HepG2 (cell line): ENCODE measurements at regions not wholly inside any gene's neighbourhood (a gene's known extent, or its start where the extent isn't known, plus 50 kb on each side); places are given as distances from the start of the nearest gene placed in this dataset.

Experiments
- ATAC-seq: fragments of 200-7000 bp; cut with Tn5 transposase; 3 replicates; pipeline ENCODE4 v1.9.1; 2020; ENCODE audit warnings: mild to moderate bottlenecking, moderate library complexity
- BruUV-seq: library from RNA; stranded (reverse); fragments of 400-500 nt; replicated peaks from 2 replicates; lab custom pipeline; 2021; lab: Mats Ljungman, UMichigan
- CTCF ChIA-PET: fragments of 300-600 bp; formaldehyde crosslinking; extraction: SDS; loops from one replicate; lab custom pipeline; 2021; ENCODE audit warnings: low total read pairs, inconsistent platforms, low intra/inter-chr PET ratio; lab: Yijun Ruan, JAX
- POLR2A ChIA-PET: fragments of 350-600 bp; sonication (Branson Sonifier 250); formaldehyde crosslinking; loops from one replicate; lab custom pipeline; 2020; ENCODE audit warnings: antibody characterized with exemption, inconsistent platforms; lab: Yijun Ruan, JAX
- DNase-seq: peaks from one replicate; pipeline ENCODE4 v3.0.0-alpha.2; 2015; ENCODE audit warnings: low spot score
- FAIRE-seq: peaks from 3 replicates; lab custom pipeline; 2011; peaks lifted over from hg19 to GRCh38; lab: Jason Lieb, UNC
- H2AFZ ChIP-seq: one replicate; pipeline ENCODE4 v1.6.1; 2011; ENCODE audit warnings: low read length, inconsistent platforms
- H3K27ac ChIP-seq: fragments of 300-600 bp; 3 replicates; pipeline ENCODE4 v1.8.0; 2011; ENCODE audit warnings: mixed run types, mild to moderate bottlenecking, mixed read lengths, low read length, inconsistent platforms; ENCODE audit not compliant: insufficient read depth; ENCODE audit errors: extremely low read length
- H3K27me3 ChIP-seq, 2 experiments: fragments of 200-600 bp in 1 of 2; 2 replicates in 1 of 2; 3 replicates in 1 of 2; pipeline versions ENCODE4 v1.6.0 to v1.8.0; 2011; ENCODE audit warnings: low read length in 2 of 2, mild to moderate bottlenecking in 2 of 2, moderate library complexity in 2 of 2, inconsistent platforms in 1 of 2; ENCODE audit not compliant: insufficient read depth in 2 of 2, control insufficient read depth in 1 of 2
- H3K36me3 ChIP-seq, 2 experiments: fragments of 200-600 bp in 1 of 2; replicated peaks in 1 of 2; 2 replicates in 1 of 2; 3 replicates in 1 of 2; pipeline versions ENCODE4 v1.5.1 to v1.8.0; 2011; ENCODE audit warnings: low read length in 2 of 2, inconsistent platforms in 1 of 2; ENCODE audit not compliant: insufficient read depth in 2 of 2, control insufficient read depth in 1 of 2
- H3K4me1 ChIP-seq: 2 replicates; pipeline ENCODE4 v1.5.1; 2012; ENCODE audit warnings: low read length, inconsistent platforms; ENCODE audit not compliant: insufficient read depth
- H3K4me2 ChIP-seq: 2 replicates; pipeline ENCODE4 v1.6.0; 2011; ENCODE audit warnings: low read depth, low read length, inconsistent platforms
- H3K4me3 ChIP-seq, 3 experiments: fragments of 200-600 bp in 1 of 3; sonication (generic), shearing (Covaris generic) in 1 of 3; replicated peaks in 1 of 3; 2 replicates each; pipeline ENCODE4 v1.5.1; 2011 to 2016; ENCODE audit warnings: low read length in 3 of 3, inconsistent platforms in 2 of 3, low read depth in 2 of 3, mild to moderate bottlenecking in 2 of 3, control low read depth in 1 of 3, mixed read lengths in 1 of 3; ENCODE audit not compliant: insufficient read depth in 1 of 3
- H3K79me2 ChIP-seq: one replicate; pipeline ENCODE4 v1.6.1; 2011; ENCODE audit warnings: low read length, inconsistent platforms; ENCODE audit not compliant: insufficient read depth
- H3K9ac ChIP-seq: 2 replicates; pipeline ENCODE4 v1.6.0; 2011; ENCODE audit warnings: mild to moderate bottlenecking, low read depth, low read length, inconsistent platforms; ENCODE audit not compliant: insufficient read depth
- H3K9me3 ChIP-seq: 2 replicates; pipeline ENCODE4 v1.5.1; 2012; ENCODE audit warnings: mild to moderate bottlenecking, low read length
- H4K20me1 ChIP-seq: 2 replicates; pipeline ENCODE4 v1.6.0; 2011; ENCODE audit warnings: inconsistent platforms, mild to moderate bottlenecking, low read length, moderate library complexity; ENCODE audit not compliant: insufficient read depth
- AGO2 ChIP-seq: fragments of 200-400 bp; formaldehyde crosslinking; optimal IDR thresholded peaks from 2 replicates; pipeline ENCODE3; 2017; ENCODE audit warnings: mild to moderate bottlenecking, low read depth, low read length, moderate library complexity
- CBX2 ChIP-seq, 2 experiments: fragments of 200-600 bp in 1 of 2; sonication (generic); formaldehyde crosslinking in 1 of 2; IDR thresholded peaks; 2 replicates each; pipeline versions ENCODE4 v1.7.0 to v1.8.1; 2018 to 2022; ENCODE audit warnings: low read depth in 2 of 2, low read length in 1 of 2, mild to moderate bottlenecking in 1 of 2, missing genetic modification reagents in 1 of 2
- NCOA5 ChIP-seq: sonication (generic); formaldehyde crosslinking; IDR thresholded peaks from 2 replicates; pipeline ENCODE4 v1.4.0; 2020; ENCODE audit warnings: missing genetic modification reagents
- SNAI1 ChIP-seq: sonication (generic); formaldehyde crosslinking; IDR thresholded peaks from 2 replicates; pipeline ENCODE4 v1.5.0; 2020; ENCODE audit warnings: mild to moderate bottlenecking, missing genetic modification reagents, borderline replicate concordance
- WIZ ChIP-seq: sonication (generic); formaldehyde crosslinking; IDR thresholded peaks from 2 replicates; pipeline ENCODE4 v1.5.1; 2020; ENCODE audit warnings: mild to moderate bottlenecking, missing genetic modification reagents
- ZNF3 ChIP-seq: IDR thresholded peaks from 2 replicates; pipeline ENCODE4 v1.7.0; 2017; ENCODE audit warnings: inconsistent platforms
- ZNF460 ChIP-seq: sonication (generic); formaldehyde crosslinking; IDR thresholded peaks from 2 replicates; pipeline ENCODE4 v1.5.1; 2020; ENCODE audit warnings: missing genetic modification reagents, mild to moderate bottlenecking, borderline replicate concordance
- ZNF484 ChIP-seq: sonication (generic); formaldehyde crosslinking; IDR thresholded peaks from 2 replicates; pipeline ENCODE4 v1.5.1; 2020; ENCODE audit warnings: mild to moderate bottlenecking, low read depth, missing genetic modification reagents, borderline replicate concordance
- ZNF564 ChIP-seq: sonication (generic); formaldehyde crosslinking; IDR thresholded peaks from 2 replicates; pipeline ENCODE4 v1.8.1; 2023; ENCODE audit warnings: mild to moderate bottlenecking, missing genetic modification reagents
- WGBS: methylation state at CpG from one replicate; pipeline ENCODE4 v1.1.6; 2017; ENCODE audit warnings: low lambda C conversion rate; 5-methylcytosine and 5-hydroxymethylcytosine counted together
- in situ Hi-C: cut with HindIII; loops from 2 replicates; pipeline ENCODE4 v1.10.0; 2017; ENCODE audit warnings: low pct_unique_long_range_greater_than_20kb; ENCODE audit not compliant: extremely low pct_ligation_motif_present
- intact Hi-C: fragments of 100-400 bp; cut with micrococcal nuclease; formaldehyde crosslinking; loops from one replicate; pipeline ENCODE4 v1.10.0; 2022; ENCODE audit not compliant: unreplicated experiment

DNA sequence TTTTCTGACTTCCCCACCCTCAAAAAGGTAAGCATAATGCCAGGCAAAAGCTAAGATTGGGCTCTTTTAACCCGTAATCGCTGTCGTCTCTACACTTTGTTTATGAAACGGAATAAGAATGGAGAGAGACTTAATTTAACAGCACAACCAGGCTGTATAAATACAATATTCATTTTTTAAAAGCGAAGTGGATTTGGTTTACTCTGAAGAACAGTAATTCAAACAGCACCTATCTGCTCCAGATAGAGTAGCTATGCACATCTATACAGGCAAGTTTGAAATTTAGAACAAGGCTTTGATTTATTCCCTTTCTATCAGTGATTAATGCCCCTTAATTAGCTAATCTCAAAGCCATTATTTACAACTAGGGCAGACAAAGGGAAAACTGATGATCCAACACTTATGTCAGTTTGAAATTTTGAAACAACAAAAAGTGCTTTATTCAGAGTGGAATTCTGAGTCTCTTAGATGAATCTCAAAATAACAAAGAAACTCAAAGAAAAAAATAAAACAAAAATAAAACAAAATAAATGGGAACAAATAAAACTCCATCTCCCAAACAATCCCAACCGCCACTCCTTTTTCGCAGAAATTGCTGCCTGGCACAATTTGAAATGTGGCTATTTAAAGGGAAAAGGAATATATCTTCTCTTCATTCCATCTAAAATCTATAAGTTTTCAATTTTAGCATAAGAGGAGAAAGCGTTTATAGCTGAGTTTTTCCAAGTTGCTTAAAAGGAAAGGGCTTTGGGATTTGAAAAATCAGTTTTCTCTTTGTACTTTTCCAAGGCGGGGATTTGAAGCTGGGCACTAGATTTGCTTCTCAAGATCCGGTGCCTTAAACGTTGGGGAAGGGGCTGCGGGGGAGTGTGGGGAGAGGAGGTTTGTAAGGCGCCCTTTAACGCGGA, 298.6 kb downstream of the PARP8 start:
- no peak for DNase-seq
- Histone ChIP-seq H3K4me2 (no peak overlapping the region), H3K9ac (no peak overlapping the region), H3K79me2 (no peaks in the 10 kb centered on the region), H3K9me3 (no peaks in the 10 kb centered on the region), H2AFZ (no peak overlapping the region), H4K20me1 (no peaks in the 10 kb centered on the region), H3K27ac (no peak overlapping the region), H3K36me3 (no peaks in the 10 kb centered on the region), H3K4me3 (no peak overlapping the region), H3K4me1 (no peaks in the 10 kb centered on the region), H3K27me3 (peaks cover 0 to 51% of the 10 kb centered on the region in 2 experiments)
- ATAC-seq: no peak
- no TSS peak for BruUV-seq
- ChIA-PET POLR2A (no interaction called here), CTCF (no interaction called here)
- in situ Hi-C loops: loop anchor here (5.0 to 25.0 kb wide), 4 partner anchors 380 to 1690 kb away; no protein-coding TSS in a partner anchor
- TF ChIP-seq SNAI1 (CRISPR knock-in tag) (no peak), CBX2 (IDR thresholded peaks at IDR 0.05; ENCODE audit: low read depth, low read length) (0 out of 2 replicates have a peak, but pooled peaks have one; percentile 47), CBX2 (CRISPR knock-in tag; IDR thresholded peaks at IDR 0.05; ENCODE audit: low read depth) (no peak)
- 25% methylated on average over 15 of the region's 15 CpGs for WGBS
- intact Hi-C loops: no loop called here
- FAIRE-seq: no peak

GRCh38 chr5:50965654-50966375, 299.4 kb downstream of the PARP8 start:
- no peak overlapping the region for H3K4me2 ChIP-seq
- FAIRE-seq (no peak), DNase-seq (no peak), ATAC-seq (no peak)
- H3K27ac ChIP-seq: no peak overlapping the region
- H3K4me3 ChIP-seq: no peak overlapping the region
- in situ Hi-C loops (loop anchor here (5.0 to 25.0 kb wide), 4 partner anchors 379 to 1689 kb away; no protein-coding TSS in a partner anchor), intact Hi-C loops (no loop called here)
- POLR2A ChIA-PET: no interaction called here
- H3K4me1 ChIP-seq: no peaks in the 10 kb centered on the region
- CTCF ChIA-PET: no interaction called here
- H2AFZ ChIP-seq: no peak overlapping the region
- no peaks in the 10 kb centered on the region for H3K9me3 ChIP-seq
- H3K36me3 ChIP-seq: no peaks in the 10 kb centered on the region
- no peak overlapping the region for H3K9ac ChIP-seq
- H3K27me3 ChIP-seq: peaks cover 0 to 51% of the 10 kb centered on the region in 2 experiments
- H3K79me2 ChIP-seq: no peaks in the 10 kb centered on the region
- no peaks in the 10 kb centered on the region for H4K20me1 ChIP-seq
- WGBS: 31% methylated on average over 25 of the region's 29 CpGs
- no TSS peak for BruUV-seq
- TF ChIP-seq ZNF484 (CRISPR knock-in tag) (no peak), ZNF460 (CRISPR knock-in tag) (no peak), ZNF3 (CRISPR knock-in tag) (no peak), NCOA5 (CRISPR knock-in tag) (no peak), ZNF564 (CRISPR knock-in tag) (no peak), AGO2 (no peak), WIZ (CRISPR knock-in tag) (no peak)
